Endothelial cell of umbilical vein (primary cell): ENCODE measurements at regions not wholly inside any gene's neighbourhood (a gene's known extent, or its start where the extent isn't known, plus 50 kb on each side); places are given as distances from the start of the nearest gene placed in this dataset.

ENCODE experiments used
- BruUV-seq: library from RNA; stranded (reverse); fragments of 400-500 nt; replicated peaks from 2 replicates; lab custom pipeline; 2021; lab: Mats Ljungman, UMichigan
- CTCF ChIA-PET: fragments of 300-600, 350-600 bp; sonication (Branson Sonifier 250); formaldehyde crosslinking; loops from one replicate; lab custom pipeline; 2021; ENCODE audit warnings: antibody characterized with exemption, inconsistent platforms; lab: Charles Lee
- POLR2A ChIA-PET: fragments of 300-600, 350-600 bp; sonication (Branson Sonifier 250); formaldehyde crosslinking; loops from one replicate; lab custom pipeline; 2021; ENCODE audit warnings: antibody characterized with exemption, inconsistent platforms; lab: Charles Lee
- DNase-seq: peaks from one replicate; pipeline ENCODE4 v3.0.0-alpha.2; 2011; ENCODE audit warnings: low read depth, low spot score
- FAIRE-seq: peaks from 2 replicates; lab custom pipeline; 2011; peaks lifted over from hg19 to GRCh38; lab: Jason Lieb, UNC
- H2AFZ ChIP-seq: 2 replicates; pipeline ENCODE4 v1.6.0; 2012; ENCODE audit warnings: low read depth, low read length, control low read depth, inconsistent platforms
- H3K27ac ChIP-seq: 2 replicates; pipeline ENCODE4 v1.5.1; 2011; ENCODE audit warnings: low read depth, mild to moderate bottlenecking, control low read depth, low read length, moderate library complexity; ENCODE audit not compliant: insufficient read depth
- H3K27me3 ChIP-seq, 2 experiments: 2 replicates each; pipeline versions ENCODE4 v1.6.0 to v1.6.1; 2011; ENCODE audit warnings: low read length in 2 of 2, mixed read lengths in 1 of 2; ENCODE audit not compliant: control insufficient read depth in 2 of 2, insufficient read depth in 2 of 2
- H3K36me3 ChIP-seq, 2 experiments: 2 replicates in 1 of 2; 3 replicates in 1 of 2; pipeline ENCODE4 v1.5.1; 2011; ENCODE audit warnings: low read length in 2 of 2, mild to moderate bottlenecking in 1 of 2, moderate library complexity in 1 of 2; ENCODE audit not compliant: control insufficient read depth in 2 of 2, insufficient read depth in 2 of 2; ENCODE audit errors: extremely low read depth in 1 of 2
- H3K4me1 ChIP-seq: 3 replicates; pipeline ENCODE4 v1.5.1; 2011; ENCODE audit warnings: mild to moderate bottlenecking, low read length; ENCODE audit not compliant: control insufficient read depth, insufficient read depth; ENCODE audit errors: extremely low read depth
- H3K4me2 ChIP-seq: 2 replicates; pipeline ENCODE4 v1.6.1; 2011; ENCODE audit warnings: low read length, control low read depth, mixed read lengths; ENCODE audit not compliant: insufficient read depth
- H3K4me3 ChIP-seq, 3 experiments: fragments of 200-600 bp in 1 of 3; sonication (generic), shearing (Covaris generic) in 1 of 3; replicated peaks in 1 of 3; 2 replicates each; pipeline ENCODE4 v1.5.1; 2011 to 2016; ENCODE audit warnings: control low read depth in 3 of 3, low read length in 3 of 3, mild to moderate bottlenecking in 2 of 3, inconsistent platforms in 1 of 3, low read depth in 1 of 3, moderate library complexity in 1 of 3; ENCODE audit not compliant: insufficient read depth in 1 of 3
- H3K79me2 ChIP-seq: 2 replicates; pipeline ENCODE4 v1.6.0; 2012; ENCODE audit warnings: low read length, inconsistent platforms; ENCODE audit not compliant: control insufficient read depth, insufficient read depth
- H3K9ac ChIP-seq: replicated peaks from 2 replicates; pipeline ENCODE3; 2011; ENCODE audit warnings: low read length, control low read depth; ENCODE audit not compliant: insufficient read depth; ENCODE audit errors: extremely low read depth
- H3K9me1 ChIP-seq: replicated peaks from 3 replicates; pipeline ENCODE4 v1.6.0; 2011; ENCODE audit warnings: mild to moderate bottlenecking, low read length; ENCODE audit not compliant: control insufficient read depth, insufficient read depth; ENCODE audit errors: extremely low read depth
- H3K9me3 ChIP-seq: replicated peaks from 2 replicates; pipeline ENCODE4 v1.5.1; 2012; ENCODE audit warnings: low read length, inconsistent platforms; ENCODE audit not compliant: control insufficient read depth, insufficient read depth
- H4K20me1 ChIP-seq: replicated peaks from 2 replicates; pipeline ENCODE3; 2011; ENCODE audit warnings: mild to moderate bottlenecking, low read length; ENCODE audit not compliant: control insufficient read depth, insufficient read depth; ENCODE audit errors: extremely low read depth
- EZH2 ChIP-seq: IDR thresholded peaks from 2 replicates; pipeline ENCODE4 v1.6.1; 2012; ENCODE audit warnings: borderline replicate concordance, low read depth, mild to moderate bottlenecking, moderate library complexity, low read length, inconsistent platforms; ENCODE audit not compliant: severe bottlenecking
- FOS ChIP-seq: IDR thresholded peaks from 2 replicates; pipeline ENCODE4 v1.6.1; 2011; ENCODE audit warnings: mild to moderate bottlenecking, low read length, moderate library complexity, borderline replicate concordance; ENCODE audit not compliant: insufficient read depth
- GATA2 ChIP-seq: IDR thresholded peaks from 2 replicates; pipeline ENCODE4 v1.7.0; 2011; ENCODE audit warnings: low read depth, mild to moderate bottlenecking, moderate library complexity, mixed read lengths, low read length; ENCODE audit not compliant: insufficient read length, insufficient read depth
- JUN ChIP-seq: IDR thresholded peaks from 2 replicates; pipeline ENCODE4 v1.6.1; 2011; ENCODE audit warnings: borderline replicate concordance, low read depth; ENCODE audit not compliant: insufficient read length, insufficient read depth
- MYC ChIP-seq: IDR thresholded peaks from one replicate; pipeline ENCODE4 v1.6.1; 2011; ENCODE audit warnings: mild to moderate bottlenecking, low read depth, low read length
- POLR2A ChIP-seq: IDR thresholded peaks from 2 replicates; pipeline ENCODE4 v1.6.1; 2012; ENCODE audit warnings: low read depth, mild to moderate bottlenecking, control low read depth, low read length
- POLR2AphosphoS5 ChIP-seq: IDR thresholded peaks from 2 replicates; pipeline ENCODE4 v1.6.1; 2012; ENCODE audit warnings: low read depth, mild to moderate bottlenecking, control low read depth, low read length, moderate library complexity; ENCODE audit not compliant: insufficient read depth
- dilution Hi-C: fragments of 300-500 bp; cut with MboI; formaldehyde crosslinking; loops from one replicate; pipeline ENCODE4 v1.15.0; 2019; ENCODE audit warnings: low sequenced_read_pairs; ENCODE audit not compliant: extremely low pct_ligation_motif_present
- intact Hi-C: fragments of 100-400 bp; cut with micrococcal nuclease; formaldehyde crosslinking; loops from one replicate; pipeline ENCODE4 v1.10.0; 2022
- TF ChIP-seq, protein P1 (sequence below): IDR thresholded peaks from 2 replicates; pipeline ENCODE4 v1.6.1; 2011; ENCODE audit not compliant: insufficient read depth, insufficient read length
- TF ChIP-seq, protein P2 (sequence below), 2 donors: IDR thresholded peaks; 1 replicate in 1 of 2; 2 replicates in 1 of 2; pipeline ENCODE4 v1.5.1; 2011; ENCODE audit warnings: low read length in 2 of 2, mild to moderate bottlenecking in 2 of 2, moderate library complexity in 2 of 2, control low read depth in 1 of 2, inconsistent platforms in 1 of 2, low read depth in 1 of 2; ENCODE audit not compliant: insufficient read depth in 1 of 2; ENCODE audit errors: extremely low read depth in 1 of 2

DNA sequence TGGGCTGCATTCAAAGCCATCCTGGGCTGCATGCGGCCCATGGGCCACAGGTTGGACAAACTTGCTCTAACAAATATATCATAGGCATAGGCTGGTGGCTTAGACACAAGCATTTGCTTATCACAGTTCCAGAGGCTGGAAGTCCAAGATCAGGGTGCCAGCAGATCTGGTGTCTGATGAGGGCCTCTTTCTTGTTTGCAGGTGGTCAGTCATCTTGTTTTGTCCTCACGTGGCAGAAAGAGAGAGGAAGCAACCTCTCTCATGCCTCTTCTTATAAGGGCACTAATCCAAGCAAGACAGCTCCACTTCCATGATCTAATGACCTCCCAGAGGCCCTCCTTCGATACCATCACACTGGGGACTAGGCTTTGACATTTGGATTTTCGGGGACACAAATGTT, 238.7 kb upstream of the TNRC6C start:
- POLR2A ChIA-PET, result no interaction called here
- Histone ChIP-seq H3K79me2 (no peaks in the 10 kb centered on the region), H3K9me3 (no peaks in the 10 kb centered on the region), H3K9me1 (no peaks in the 10 kb centered on the region), H3K27ac (no peak overlapping the region), H3K36me3 (no peaks in the 10 kb centered on the region), H3K27me3 (peaks cover 0 to 2% of the 10 kb centered on the region in 2 experiments), H2AFZ (no peak overlapping the region), H3K4me3 (no peak overlapping the region), H3K4me2 (no peak overlapping the region), H3K4me1 (no peaks in the 10 kb centered on the region), H4K20me1 (no peaks in the 10 kb centered on the region), H3K9ac (no peak overlapping the region)
- CTCF ChIA-PET, result interaction anchor here (0.7 kb wide), 1 partner anchor 195 kb away, joined by 3 read pairs; no protein-coding TSS in a partner anchor
- no peak for TF ChIP-seq POLR2AphosphoS5
- TF ChIP-seq POLR2A, result no peak
- no peak for TF ChIP-seq JUN
- no peak for TF ChIP-seq MYC
- TF ChIP-seq FOS, result no peak
- TF ChIP-seq EZH2, result no peak
- TF ChIP-seq, protein P1, sequence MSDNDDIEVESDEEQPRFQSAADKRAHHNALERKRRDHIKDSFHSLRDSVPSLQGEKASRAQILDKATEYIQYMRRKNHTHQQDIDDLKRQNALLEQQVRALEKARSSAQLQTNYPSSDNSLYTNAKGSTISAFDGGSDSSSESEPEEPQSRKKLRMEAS, result no peak
- TF ChIP-seq GATA2, result no peak
- TF ChIP-seq, protein P2, sequence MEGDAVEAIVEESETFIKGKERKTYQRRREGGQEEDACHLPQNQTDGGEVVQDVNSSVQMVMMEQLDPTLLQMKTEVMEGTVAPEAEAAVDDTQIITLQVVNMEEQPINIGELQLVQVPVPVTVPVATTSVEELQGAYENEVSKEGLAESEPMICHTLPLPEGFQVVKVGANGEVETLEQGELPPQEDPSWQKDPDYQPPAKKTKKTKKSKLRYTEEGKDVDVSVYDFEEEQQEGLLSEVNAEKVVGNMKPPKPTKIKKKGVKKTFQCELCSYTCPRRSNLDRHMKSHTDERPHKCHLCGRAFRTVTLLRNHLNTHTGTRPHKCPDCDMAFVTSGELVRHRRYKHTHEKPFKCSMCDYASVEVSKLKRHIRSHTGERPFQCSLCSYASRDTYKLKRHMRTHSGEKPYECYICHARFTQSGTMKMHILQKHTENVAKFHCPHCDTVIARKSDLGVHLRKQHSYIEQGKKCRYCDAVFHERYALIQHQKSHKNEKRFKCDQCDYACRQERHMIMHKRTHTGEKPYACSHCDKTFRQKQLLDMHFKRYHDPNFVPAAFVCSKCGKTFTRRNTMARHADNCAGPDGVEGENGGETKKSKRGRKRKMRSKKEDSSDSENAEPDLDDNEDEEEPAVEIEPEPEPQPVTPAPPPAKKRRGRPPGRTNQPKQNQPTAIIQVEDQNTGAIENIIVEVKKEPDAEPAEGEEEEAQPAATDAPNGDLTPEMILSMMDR (IDR thresholded peaks at IDR 0.05; ENCODE audit: extremely low read depth in 1 of 2, insufficient read depth in 1 of 2, low read depth in 1 of 2, low read length in 2 of 2), result no peak
- FAIRE-seq (no peak), DNase-seq (no peak)
- BruUV-seq, result no TSS peak
- intact Hi-C loops, result no loop called here
- dilution Hi-C loops, result no loop called here
